Stomach (tissue), 4 donors: ENCODE measurements at regions not wholly inside any gene's neighbourhood (a gene's known extent, or its start where the extent isn't known, plus 50 kb on each side); places are given as distances from the start of the nearest gene placed in this dataset.

Source experiments
- CTCF ChIP-seq, 7 experiments: fragments of 450-650 bp in 4 of 7; fragments of 200-600 bp in 3 of 7; sonication (generic) in 3 of 7; IDR thresholded peaks; one replicate each; pipeline ENCODE4 v1.5.1; 2016 to 2019; ENCODE audit warnings: antibody characterized with exemption in 7 of 7, control low read depth in 2 of 7, mild to moderate bottlenecking in 1 of 7
- EP300 ChIP-seq: sonication (generic); formaldehyde crosslinking; IDR thresholded peaks from one replicate; pipeline ENCODE4 v1.6.1; 2017; ENCODE audit warnings: antibody characterized with exemption
- POLR2A ChIP-seq, 4 donors: fragments of 450-650 bp; IDR thresholded peaks; one replicate each; pipeline ENCODE4 v1.6.1; 2016; ENCODE audit warnings: antibody characterized with exemption in 4 of 4, control low read depth in 2 of 4, mild to moderate bottlenecking in 1 of 4, moderate library complexity in 1 of 4
- POLR2AphosphoS5 ChIP-seq, 3 donors: sonication (generic); formaldehyde crosslinking; IDR thresholded peaks; one replicate each; pipeline ENCODE4 v1.6.1; 2016; ENCODE audit warnings: antibody characterized with exemption in 3 of 3

- TF ChIP-seq EP300: no peak
- no peak for TF ChIP-seq CTCF (IDR thresholded peaks at IDR 0.05)
- TF ChIP-seq POLR2A (IDR thresholded peaks at IDR 0.05): no peak
- TF ChIP-seq POLR2AphosphoS5 (IDR thresholded peaks at IDR 0.05): no peak
These were observed 350.6 kb downstream of the SH3GL2 start for GRCh38 chr9:17929506-17929905.
